Peyer's patch (tissue), 4 donors: ENCODE measurements at regions not wholly inside any gene's neighbourhood (a gene's known extent, or its start where the extent isn't known, plus 50 kb on each side); places are given as distances from the start of the nearest gene placed in this dataset.

Source experiments
- DNase-seq, 3 donors: peaks; one replicate each; pipeline ENCODE4 v3.0.0-alpha.2; 2017 to 2019
- H3K27ac ChIP-seq, 4 donors: fragments of 200-600 bp; sonication (generic); one replicate each; pipeline ENCODE4 v1.5.1; 2016 to 2019
- H3K27me3 ChIP-seq, 2 donors: fragments of 200-600 bp; sonication (generic); one replicate each; pipeline ENCODE4 v1.5.1; 2019
- H3K36me3 ChIP-seq, 3 donors: fragments of 200-600 bp; sonication (generic); one replicate each; pipeline ENCODE4 v1.5.1; 2016 to 2019
- H3K4me1 ChIP-seq, 4 donors: fragments of 200-600 bp; sonication (generic); one replicate each; pipeline ENCODE4 v1.5.1; 2016 to 2019
- H3K4me3 ChIP-seq, 4 donors: fragments of 200-600 bp; sonication (generic); 1 replicate in 3 of 4; 2 replicates in 1 of 4; pipeline ENCODE4 v1.5.1; 2016 to 2019; ENCODE audit warnings: mild to moderate bottlenecking in 1 of 4
- H3K9me3 ChIP-seq, 4 donors: fragments of 200-600 bp; sonication (generic); one replicate each; pipeline ENCODE4 v1.5.1; 2016 to 2019; ENCODE audit warnings: mild to moderate bottlenecking in 1 of 4
- POLR2A ChIP-seq, 2 donors: fragments of 450-650 bp; IDR thresholded peaks; one replicate each; pipeline ENCODE4 v1.5.1; 2017; ENCODE audit warnings: antibody characterized with exemption in 2 of 2, mild to moderate bottlenecking in 2 of 2, moderate library complexity in 2 of 2
- TF ChIP-seq, protein P1 (sequence below), 6 experiments: fragments of 450-650 bp in 4 of 6; fragments of 200-600 bp in 2 of 6; sonication (generic) in 1 of 6; IDR thresholded peaks; one replicate each; pipeline ENCODE4 v1.5.1; 2017 to 2019; ENCODE audit warnings: antibody characterized with exemption in 6 of 6, mild to moderate bottlenecking in 3 of 6, moderate library complexity in 1 of 6

DNA sequence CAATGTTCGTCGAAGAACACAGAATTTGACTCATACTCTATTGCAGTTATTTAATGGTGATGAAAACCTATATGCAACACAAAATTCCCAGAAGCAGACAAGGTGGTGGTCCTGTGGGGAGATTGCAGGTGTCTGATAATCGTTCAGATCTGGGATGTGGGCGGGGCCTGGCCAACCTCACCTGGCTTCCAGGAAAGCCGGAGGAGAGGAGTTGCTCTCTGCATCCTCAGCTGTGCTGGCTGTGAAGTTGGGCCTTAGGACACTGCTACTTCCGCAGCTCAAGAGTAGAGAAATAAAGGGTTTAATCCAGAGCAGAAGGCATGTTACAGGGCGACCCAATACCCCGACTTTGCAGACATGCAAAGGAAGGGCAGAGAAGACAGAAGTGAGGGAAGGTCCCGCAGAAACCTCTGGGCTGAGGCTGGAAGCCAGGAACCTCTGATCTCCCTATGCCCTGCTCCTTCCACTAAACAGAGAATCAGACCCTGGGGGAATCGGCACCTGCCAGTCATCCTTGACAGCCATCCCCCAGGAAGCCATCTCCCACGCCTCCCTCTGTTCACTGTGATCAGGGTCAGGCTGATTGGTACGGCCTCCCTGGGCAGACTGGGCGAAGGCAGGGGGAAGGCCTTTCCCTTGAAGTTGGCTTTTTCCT lies 590.3 kb downstream of the AJAP1 start:
- TF ChIP-seq POLR2A (IDR thresholded peaks at IDR 0.05), result no peak
- TF ChIP-seq, protein P1, sequence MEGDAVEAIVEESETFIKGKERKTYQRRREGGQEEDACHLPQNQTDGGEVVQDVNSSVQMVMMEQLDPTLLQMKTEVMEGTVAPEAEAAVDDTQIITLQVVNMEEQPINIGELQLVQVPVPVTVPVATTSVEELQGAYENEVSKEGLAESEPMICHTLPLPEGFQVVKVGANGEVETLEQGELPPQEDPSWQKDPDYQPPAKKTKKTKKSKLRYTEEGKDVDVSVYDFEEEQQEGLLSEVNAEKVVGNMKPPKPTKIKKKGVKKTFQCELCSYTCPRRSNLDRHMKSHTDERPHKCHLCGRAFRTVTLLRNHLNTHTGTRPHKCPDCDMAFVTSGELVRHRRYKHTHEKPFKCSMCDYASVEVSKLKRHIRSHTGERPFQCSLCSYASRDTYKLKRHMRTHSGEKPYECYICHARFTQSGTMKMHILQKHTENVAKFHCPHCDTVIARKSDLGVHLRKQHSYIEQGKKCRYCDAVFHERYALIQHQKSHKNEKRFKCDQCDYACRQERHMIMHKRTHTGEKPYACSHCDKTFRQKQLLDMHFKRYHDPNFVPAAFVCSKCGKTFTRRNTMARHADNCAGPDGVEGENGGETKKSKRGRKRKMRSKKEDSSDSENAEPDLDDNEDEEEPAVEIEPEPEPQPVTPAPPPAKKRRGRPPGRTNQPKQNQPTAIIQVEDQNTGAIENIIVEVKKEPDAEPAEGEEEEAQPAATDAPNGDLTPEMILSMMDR (IDR thresholded peaks at IDR 0.05), result no peak
- Histone ChIP-seq H3K9me3 (no peaks in the 10 kb centered on the region), H3K27ac (no peak overlapping the region), H3K4me1 (no peaks in the 10 kb centered on the region), H3K27me3 (no peaks in the 10 kb centered on the region), H3K4me3 (no peak overlapping the region), H3K36me3 (no peaks in the 10 kb centered on the region)
- no peak for DNase-seq

DNA sequence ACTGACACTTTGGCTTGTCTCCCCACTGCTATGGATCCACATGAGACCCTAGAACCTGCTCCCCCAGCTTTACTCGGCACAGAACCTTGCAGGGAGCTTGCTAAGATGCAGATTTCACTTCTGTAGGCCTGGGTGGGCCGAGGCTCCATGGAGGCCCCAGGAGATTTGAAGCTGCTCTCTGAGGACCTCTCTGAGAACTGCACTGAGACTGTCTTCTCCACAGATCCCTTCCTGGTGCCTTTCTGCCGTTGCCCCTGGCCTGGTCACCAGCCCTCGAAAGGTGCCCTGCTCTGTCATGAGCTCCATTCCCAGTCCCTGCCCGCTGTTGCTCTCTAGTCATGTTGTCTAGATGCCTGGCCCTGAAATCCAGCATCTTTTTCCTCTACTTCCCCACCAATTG lies 588.4 kb downstream of the AJAP1 start:
- H3K9me3 ChIP-seq, result no peaks in the 10 kb centered on the region
- H3K4me1 ChIP-seq, result no peaks in the 10 kb centered on the region
- TF ChIP-seq, protein P1 (IDR thresholded peaks at IDR 0.05), result no peak
- TF ChIP-seq POLR2A (IDR thresholded peaks at IDR 0.05), result no peak
- H3K27ac ChIP-seq, result no peak overlapping the region
- no peaks in the 10 kb centered on the region for H3K36me3 ChIP-seq
- no peak for DNase-seq
- no peaks in the 10 kb centered on the region for H3K27me3 ChIP-seq
- H3K4me3 ChIP-seq, result no peak overlapping the region

DNA sequence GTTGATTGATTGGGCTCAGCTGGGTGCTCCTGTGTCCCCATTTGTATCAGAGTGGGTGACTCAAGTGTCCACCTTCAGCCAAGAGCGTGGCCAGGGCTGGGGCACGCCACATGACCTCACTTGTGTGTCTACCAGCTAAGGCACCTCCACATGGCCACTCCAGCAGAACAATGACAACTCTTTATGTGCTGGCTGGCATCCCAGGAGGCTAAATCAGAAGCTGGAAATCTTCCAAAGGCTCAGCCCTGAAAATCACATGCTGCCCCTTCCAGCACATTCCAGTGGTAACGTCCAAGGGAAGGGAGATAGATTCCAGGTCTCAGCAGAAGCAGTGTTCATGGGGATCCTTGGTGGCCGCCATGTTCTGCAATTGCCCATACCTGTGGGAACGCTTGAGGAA lies 585.5 kb downstream of the AJAP1 start:
- Histone ChIP-seq H3K4me1 (no peaks in the 10 kb centered on the region), H3K4me3 (no peak overlapping the region), H3K27me3 (no peaks in the 10 kb centered on the region), H3K36me3 (no peaks in the 10 kb centered on the region), H3K27ac (no peak overlapping the region), H3K9me3 (no peaks in the 10 kb centered on the region)
- DNase-seq, result no peak
- TF ChIP-seq, protein P1 (IDR thresholded peaks at IDR 0.05), result no peak
- TF ChIP-seq POLR2A (IDR thresholded peaks at IDR 0.05), result no peak

DNA sequence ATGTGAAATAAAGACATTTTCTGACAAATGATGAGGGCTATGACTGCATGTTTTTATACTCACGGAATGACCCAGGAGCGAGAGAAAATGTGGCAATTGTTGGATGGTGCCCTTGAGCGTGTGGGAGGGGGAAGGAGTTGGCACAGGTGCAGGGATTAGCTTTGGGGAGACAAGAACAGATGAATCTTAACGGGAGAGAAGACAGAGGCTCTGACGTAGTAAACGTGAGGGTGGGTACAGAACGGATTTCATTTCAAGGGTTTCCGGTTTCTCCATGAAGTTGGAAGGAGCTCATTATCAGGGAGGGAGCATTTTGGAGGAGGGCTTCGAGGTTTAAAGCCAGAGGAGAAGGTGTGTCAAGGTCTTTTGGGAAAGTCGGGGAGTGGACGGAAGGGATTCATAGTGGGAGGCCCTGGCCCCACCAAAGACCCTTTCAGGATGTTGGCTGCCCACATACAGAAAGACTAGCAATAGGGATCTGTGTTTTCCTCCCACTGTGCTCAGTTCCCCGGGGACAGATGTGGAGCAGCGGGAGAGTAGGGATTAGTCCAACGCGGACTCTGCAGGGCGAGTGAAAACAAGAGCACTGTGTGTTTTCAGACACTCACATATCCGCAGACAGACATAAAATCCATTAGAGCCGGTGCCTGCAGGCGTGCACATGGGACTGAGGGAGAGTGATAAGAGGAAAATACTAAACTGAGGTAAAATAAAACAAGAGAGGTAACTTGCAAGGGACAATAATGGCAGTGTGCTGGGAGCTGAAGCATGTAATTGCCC lies 584.1 kb downstream of the AJAP1 start:
- no peak overlapping the region for H3K4me3 ChIP-seq
- no peaks in the 10 kb centered on the region for H3K9me3 ChIP-seq
- H3K27ac ChIP-seq, result no peak overlapping the region
- no peaks in the 10 kb centered on the region for H3K4me1 ChIP-seq
- DNase-seq, result no peak
- H3K36me3 ChIP-seq, result no peaks in the 10 kb centered on the region
- no peaks in the 10 kb centered on the region for H3K27me3 ChIP-seq
- TF ChIP-seq, protein P1 (IDR thresholded peaks at IDR 0.05), result no peak
- TF ChIP-seq POLR2A (IDR thresholded peaks at IDR 0.05), result no peak

DNA sequence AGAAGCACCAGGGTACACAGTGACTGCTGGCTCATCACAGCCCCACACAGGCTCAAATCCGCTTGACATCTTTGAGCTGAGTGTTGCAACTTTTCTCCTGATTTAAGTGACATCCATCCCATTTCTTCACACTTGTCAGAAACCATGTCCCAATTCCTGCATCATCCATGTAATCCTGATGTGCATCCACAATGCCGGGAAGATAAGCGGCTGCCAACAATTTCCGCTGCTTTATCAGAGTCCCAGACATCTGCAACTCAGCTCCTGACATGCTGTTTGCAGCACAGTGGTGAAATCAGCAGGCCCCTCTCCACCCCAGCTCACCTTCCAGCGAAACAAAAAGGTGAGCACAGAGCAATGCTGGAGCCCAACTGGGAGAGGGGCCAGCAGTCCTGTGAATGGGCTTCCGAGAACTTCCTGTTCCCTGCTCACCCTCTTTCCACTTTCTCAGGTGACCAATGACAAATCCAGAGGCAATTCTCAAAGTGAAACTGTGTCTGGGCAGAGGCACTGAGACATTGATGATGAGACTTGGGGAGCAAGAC lies 581.0 kb downstream of the AJAP1 start:
- Histone ChIP-seq H3K27me3 (peaks cover 0 to 3% of the 10 kb centered on the region in 2 donors), H3K4me1 (no peaks in the 10 kb centered on the region), H3K36me3 (no peaks in the 10 kb centered on the region), H3K27ac (no peak overlapping the region), H3K9me3 (no peaks in the 10 kb centered on the region), H3K4me3 (no peak overlapping the region)
- no peak for DNase-seq
- TF ChIP-seq, protein P1 (IDR thresholded peaks at IDR 0.05), result no peak
- no peak for TF ChIP-seq POLR2A (IDR thresholded peaks at IDR 0.05)
